ENCODE measurements at regions not wholly inside any gene's neighbourhood (a gene's known extent, or its start where the extent isn't known, plus 50 kb on each side); places are given as distances from the start of the nearest gene placed in this dataset.

- H3K4me1 ChIP-seq: no peaks in the 10 kb centered on the region
- no peak for TF ChIP-seq CTCF (IDR thresholded peaks at IDR 0.05)
- no peaks in the 10 kb centered on the region for H3K9me3 ChIP-seq
- intact Hi-C loops (cut with DNase I; ENCODE audit: low total_unique reads): no loop called here
- H3K36me3 ChIP-seq: no peaks in the 10 kb centered on the region
- no peak for DNase-seq
- H3K27me3 ChIP-seq: no peaks in the 10 kb centered on the region
- H3K27ac ChIP-seq: no peak overlapping the region
- H3K4me3 ChIP-seq: no peak overlapping the region
These were observed 467.7 kb upstream of the TUSC1 start for GRCh38 chr9:26145938-26146337.

- Histone ChIP-seq H3K9me3 (no peaks in the 10 kb centered on the region), H3K4me1 (no peaks in the 10 kb centered on the region), H3K4me3 (no peak overlapping the region), H3K27ac (no peak overlapping the region), H3K36me3 (no peaks in the 10 kb centered on the region), H3K27me3 (no peaks in the 10 kb centered on the region)
- DNase-seq: no peak
- no peak for TF ChIP-seq CTCF (IDR thresholded peaks at IDR 0.05)
- intact Hi-C loops (cut with DNase I; ENCODE audit: low total_unique reads): no loop called here
These were observed 464.4 kb upstream of the TUSC1 start for GRCh38 chr9:26142631-26143030.

- intact Hi-C loops (cut with DNase I; ENCODE audit: low total_unique reads): no loop called here
- H3K27me3 ChIP-seq: no peaks in the 10 kb centered on the region
- H3K4me3 ChIP-seq: no peak overlapping the region
- H3K4me1 ChIP-seq: no peaks in the 10 kb centered on the region
- H3K36me3 ChIP-seq: no peaks in the 10 kb centered on the region
- H3K27ac ChIP-seq: no peak overlapping the region
- DNase-seq: no peak
- no peaks in the 10 kb centered on the region for H3K9me3 ChIP-seq
- TF ChIP-seq CTCF (IDR thresholded peaks at IDR 0.05): no peak
These were observed 464.0 kb upstream of the TUSC1 start for GRCh38 chr9:26142201-26142600.

- TF ChIP-seq CTCF (IDR thresholded peaks at IDR 0.05): no peak
- no peaks in the 10 kb centered on the region for H3K27me3 ChIP-seq
- no peak overlapping the region for H3K27ac ChIP-seq
- H3K4me1 ChIP-seq: peaks cover 0 to 26% (median 0%) of the 10 kb centered on the region in 4 donors
- no peaks in the 10 kb centered on the region for H3K36me3 ChIP-seq
- no peaks in the 10 kb centered on the region for H3K9me3 ChIP-seq
- intact Hi-C loops (cut with DNase I; ENCODE audit: low total_unique reads): no loop called here
- no peak for DNase-seq
- H3K4me3 ChIP-seq: no peak overlapping the region
These were observed 455.3 kb upstream of the TUSC1 start for GRCh38 chr9:26133537-26133936.

- Histone ChIP-seq H3K27me3 (no peaks in the 10 kb centered on the region), H3K27ac (peak overlapping the region; percentile 14 to 42), H3K4me1 (peaks cover 0 to 26% (median 0%) of the 10 kb centered on the region in 4 donors), H3K9me3 (no peaks in the 10 kb centered on the region), H3K36me3 (no peaks in the 10 kb centered on the region), H3K4me3 (no peak overlapping the region)
- TF ChIP-seq CTCF (IDR thresholded peaks at IDR 0.05): no peak
- DNase-seq: no peak
- intact Hi-C loops (cut with DNase I; ENCODE audit: low total_unique reads): no loop called here
These were observed 454.6 kb upstream of the TUSC1 start for GRCh38 chr9:26132746-26133312.

GRCh38 chr9:26131886-26132285 lies 453.6 kb upstream of the TUSC1 start:
- Histone ChIP-seq H3K4me3 (no peak overlapping the region), H3K36me3 (no peaks in the 10 kb centered on the region), H3K9me3 (no peaks in the 10 kb centered on the region), H3K4me1 (peaks cover 0 to 26% (median 0%) of the 10 kb centered on the region in 4 donors), H3K27me3 (no peaks in the 10 kb centered on the region), H3K27ac (peak overlapping the region; percentile 15 to 42)
- intact Hi-C loops (cut with DNase I; ENCODE audit: low total_unique reads): no loop called here
- no peak for DNase-seq
- TF ChIP-seq CTCF (IDR thresholded peaks at IDR 0.05): no peak
